HG02763 (cell line): ENCODE measurements at regions not wholly inside any gene's neighbourhood (a gene's known extent, or its start where the extent isn't known, plus 50 kb on each side); places are given as distances from the start of the nearest gene placed in this dataset.

Experiments
- ATAC-seq: cut with Tn5 transposase; IDR thresholded peaks from one replicate; pipeline ENCODE4 v1.9.1; 2021; ENCODE audit warnings: mild to moderate bottlenecking, moderate library complexity; ENCODE audit not compliant: unreplicated experiment

DNA sequence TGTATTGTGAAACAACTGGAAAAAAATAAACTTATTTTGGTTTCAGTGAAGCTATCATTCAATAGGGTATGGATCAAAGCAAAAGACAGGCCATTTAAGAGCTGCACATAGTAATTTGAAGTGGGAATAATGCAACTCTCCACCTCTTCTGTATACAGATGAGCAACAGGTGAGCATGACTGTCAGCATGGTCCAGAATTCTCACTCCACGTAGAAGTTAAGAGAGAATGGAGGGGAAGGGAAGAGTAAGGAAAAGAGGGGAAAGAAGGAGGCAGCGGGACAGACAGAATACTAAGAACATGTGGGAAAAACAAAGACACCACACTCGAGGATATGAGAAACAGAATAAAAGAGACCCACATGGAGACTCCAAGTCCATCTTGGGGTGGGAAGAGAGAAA lies 396.1 kb upstream of the GRIA1 start:
- no peak for ATAC-seq

DNA sequence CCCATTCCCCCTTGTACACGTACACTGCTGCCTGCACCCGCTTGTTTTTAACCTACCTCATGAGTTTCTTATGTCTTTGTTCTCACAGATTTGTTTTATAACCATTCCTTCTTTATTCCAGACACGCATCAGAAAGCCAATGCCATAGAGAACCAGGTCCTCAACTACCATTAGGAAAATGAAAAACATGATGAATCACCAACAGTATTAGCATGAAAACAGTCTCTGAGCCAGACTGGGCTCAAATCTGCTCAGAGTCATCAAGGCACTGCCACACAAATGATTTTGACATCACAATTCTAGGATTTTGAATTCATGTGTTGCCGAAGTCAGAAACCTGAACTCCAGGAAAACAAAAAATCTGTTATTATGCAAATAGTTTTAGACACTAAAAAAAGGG lies 394.1 kb upstream of the GRIA1 start:
- no peak for ATAC-seq

DNA sequence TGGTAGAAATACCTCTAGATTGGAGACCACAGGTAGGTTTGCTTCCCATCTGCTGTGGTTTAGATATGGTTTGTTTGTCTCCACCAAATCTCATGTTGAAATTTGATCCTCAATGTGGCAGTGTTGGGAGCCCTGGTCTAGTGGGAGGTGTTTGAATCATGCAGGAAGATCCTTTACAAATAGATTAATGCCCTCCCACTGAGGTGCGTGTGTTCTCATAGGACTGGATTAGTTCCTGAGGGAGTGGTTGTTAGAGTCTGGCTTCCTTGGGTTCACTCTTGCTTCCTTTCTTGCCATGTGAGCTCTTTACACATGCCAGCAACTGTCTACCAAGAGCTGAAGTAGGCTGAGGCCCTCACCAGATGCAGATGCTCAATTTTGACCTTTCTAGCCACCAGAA lies 391.1 kb upstream of the GRIA1 start:
- ATAC-seq = no peak

DNA sequence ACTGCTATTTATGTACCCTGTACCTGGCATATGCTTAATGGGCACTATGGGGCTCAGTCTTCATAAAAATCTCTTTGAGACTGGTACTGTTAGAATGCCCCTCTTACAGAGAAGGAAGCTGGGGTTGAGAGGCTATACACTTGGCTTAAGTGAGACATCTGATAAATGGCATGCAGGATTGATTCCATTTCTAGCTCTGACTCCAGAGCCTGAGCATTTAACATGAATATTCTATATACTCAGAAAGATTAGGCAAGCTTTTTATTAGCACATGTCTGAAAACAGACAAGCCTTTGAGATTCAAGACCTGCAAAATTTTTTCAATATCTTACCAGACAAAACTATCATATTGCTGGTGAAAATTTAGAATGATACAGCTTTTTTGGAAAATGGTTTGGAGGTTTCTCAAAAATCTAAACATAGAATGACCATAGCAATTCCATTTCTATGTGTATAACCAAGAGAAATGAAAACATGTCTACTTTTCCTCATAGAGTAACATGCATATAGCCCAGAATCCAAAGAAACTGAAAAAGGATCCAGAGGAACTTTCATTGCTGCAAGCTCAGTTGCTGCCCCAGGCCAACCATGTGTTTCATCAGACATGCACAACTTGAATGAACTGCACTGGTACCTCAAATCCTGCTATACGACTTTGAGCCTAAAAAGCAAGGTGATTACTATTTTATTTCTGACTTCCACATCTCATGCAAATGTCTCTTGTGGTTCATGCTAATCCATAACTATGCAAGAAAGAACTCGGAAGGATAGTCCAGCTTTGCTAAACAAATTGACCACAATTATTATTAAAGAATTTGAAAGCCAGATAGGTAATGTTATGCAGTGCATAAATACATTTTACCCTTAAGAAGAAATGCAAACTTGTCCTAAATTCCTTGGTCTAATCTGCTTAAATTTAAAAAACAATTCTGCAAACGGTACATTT lies 389.0 kb upstream of the GRIA1 start:
- no peak for ATAC-seq

DNA sequence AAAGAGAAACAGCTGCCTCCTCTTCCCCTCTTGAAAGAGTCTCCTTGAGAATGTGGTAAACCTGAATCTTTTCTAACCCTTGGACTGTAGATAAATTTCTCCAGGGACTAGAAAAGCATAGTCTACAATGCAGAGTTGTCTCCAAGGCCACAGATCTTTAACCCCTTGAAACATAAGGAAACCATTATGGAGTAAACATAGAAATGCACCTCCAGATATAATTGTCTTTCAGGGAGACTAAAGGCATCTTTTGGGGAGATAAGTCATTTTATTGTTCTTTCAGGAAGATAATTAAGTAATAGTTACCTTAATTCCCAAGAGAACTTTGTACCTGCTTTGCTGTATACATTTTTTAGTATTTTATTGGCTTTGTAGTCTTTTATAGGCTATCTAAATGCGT lies 373.6 kb upstream of the GRIA1 start:
- ATAC-seq = no peak

DNA sequence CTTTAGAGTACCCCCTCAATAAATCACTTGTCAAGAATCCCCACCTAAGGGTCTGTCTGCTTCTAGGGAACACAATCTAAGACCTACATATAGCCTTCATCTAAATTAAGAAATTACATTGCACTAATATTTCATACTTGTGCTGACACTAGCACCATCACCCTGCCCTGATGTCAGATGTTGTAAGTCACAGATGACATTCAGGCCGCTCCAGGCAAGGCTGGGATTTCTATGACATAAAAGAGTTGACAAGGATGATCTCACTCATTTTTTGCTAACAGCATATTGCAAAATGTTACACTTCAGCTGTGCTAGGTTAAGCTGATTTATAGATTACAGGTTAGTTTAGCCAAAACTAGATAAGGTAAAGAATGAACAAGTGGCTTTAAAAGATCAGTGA lies 372.5 kb upstream of the GRIA1 start:
- ATAC-seq = no peak

DNA sequence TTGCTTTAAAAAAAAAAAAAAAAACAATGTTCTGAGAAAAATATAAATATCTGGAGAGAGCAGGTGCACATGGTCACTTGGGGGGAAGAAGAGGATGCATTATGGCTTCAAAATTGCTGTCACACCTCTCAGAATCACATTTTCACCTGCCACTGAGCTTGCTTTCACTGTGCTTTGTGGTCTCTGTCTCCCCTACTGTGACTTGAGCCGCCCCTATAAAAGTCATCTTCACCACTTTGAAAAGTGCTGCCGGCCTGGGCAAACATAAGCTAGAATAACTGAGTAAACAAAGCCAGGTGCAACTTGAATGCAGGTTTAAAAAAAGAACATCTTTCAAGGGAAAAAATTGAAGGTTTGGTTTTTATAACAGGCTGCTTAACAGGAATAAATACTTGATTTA lies 368.1 kb upstream of the GRIA1 start:
- ATAC-seq = no peak

DNA sequence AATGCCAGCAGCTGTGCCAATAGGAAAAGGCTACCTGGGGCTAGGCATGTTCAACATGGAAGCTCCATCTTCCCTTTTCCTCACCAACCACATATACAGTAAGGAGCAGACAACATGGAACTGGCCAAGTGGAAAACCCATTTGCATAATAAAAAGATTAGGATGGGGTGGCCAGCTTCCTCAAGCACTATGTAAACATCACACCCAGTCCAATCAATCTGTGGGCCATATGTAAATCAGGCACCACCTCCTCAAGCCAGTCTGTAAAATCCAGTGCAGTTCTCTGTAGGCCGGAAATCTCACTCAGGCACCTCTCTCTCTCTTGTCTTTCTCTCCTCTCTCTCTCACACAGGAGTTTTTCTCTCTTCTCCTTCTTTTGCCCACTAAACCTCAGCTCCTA lies 360.2 kb upstream of the GRIA1 start:
- no peak for ATAC-seq

DNA sequence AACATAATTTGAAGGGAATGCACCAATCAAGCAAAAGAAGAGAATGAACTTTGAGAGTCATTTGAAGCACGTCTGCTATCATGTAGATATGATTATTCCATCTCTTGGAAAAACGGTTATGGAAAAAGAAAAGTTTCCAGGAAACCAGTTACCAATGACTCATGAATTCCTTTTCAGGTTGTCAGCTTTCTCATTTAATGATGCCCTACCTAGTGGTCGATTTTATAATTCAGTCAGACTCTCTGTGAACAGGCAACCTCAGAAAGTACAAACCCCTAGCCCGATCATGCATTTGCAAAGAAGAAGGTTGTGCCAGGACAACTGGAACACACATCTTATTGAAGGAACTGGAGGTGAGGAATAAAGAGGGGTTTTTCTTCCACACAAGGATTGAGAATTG lies 355.1 kb upstream of the GRIA1 start:
- ATAC-seq = no peak

DNA sequence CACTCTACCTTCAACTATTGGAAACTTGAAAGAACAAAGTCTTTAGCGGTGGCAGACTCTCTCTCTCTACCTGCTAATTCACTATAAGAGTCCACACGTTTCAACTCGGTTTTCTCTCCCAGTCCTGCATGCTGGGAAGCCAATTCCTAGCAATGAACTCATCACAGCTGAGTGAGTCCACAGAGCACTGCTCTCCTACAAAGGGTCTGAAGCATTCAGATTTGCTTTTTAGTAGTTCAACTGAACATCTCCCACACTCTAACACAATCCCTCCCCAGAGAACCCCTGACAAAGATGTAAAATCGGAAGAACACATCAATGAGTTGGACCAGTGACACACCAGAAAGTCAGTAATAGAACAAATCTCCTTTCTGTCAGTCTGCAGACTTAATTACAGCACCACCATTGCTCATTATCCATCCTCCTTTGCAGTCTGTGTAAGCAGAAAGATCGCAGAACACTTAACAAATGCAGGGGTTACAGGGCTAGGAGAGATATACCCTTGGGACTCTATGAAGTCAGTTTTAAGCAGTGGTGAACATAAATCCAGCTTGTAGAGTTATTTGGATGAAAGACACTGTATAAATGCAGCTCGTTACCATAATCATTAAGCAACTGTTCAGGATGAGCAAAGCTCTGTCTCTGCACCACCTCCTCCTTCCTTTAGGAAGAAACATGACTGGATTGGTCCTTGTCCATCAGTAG lies 353.4 kb upstream of the GRIA1 start:
- ATAC-seq = no peak

DNA sequence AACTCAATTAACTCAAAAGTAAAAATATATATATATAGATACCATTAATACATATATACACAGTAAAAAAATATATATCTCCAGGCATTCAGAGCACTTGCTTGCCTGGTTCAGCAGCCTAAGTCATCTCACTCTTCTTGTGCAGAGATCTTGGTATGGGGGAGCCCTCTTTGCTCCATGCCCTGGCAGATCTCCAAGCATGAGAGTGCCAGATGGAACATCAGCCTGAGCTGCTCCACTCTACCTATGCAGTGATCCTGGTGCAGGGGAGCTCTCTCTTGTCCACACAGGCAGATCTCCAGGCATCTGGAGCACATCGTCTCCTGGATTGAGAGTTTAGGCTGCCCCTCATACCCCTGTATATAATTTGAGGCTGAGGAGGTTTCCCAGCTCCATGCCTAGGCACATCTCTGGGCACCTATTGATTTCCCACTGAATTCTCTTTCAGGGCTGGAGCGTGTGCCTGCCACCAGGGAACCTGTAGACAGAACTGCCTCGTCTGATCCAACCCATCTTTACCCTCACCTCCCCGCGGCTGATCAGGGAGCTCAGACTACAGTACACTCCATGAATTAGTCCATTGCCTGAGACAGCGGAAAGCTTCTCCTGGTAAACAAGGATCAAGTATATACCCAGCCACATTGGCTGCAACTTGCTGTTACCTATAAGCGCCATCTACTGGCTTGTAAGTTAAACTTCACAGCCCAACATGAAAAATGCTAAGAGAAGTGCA lies 342.4 kb upstream of the GRIA1 start:
- peak; percentile 75 for ATAC-seq

DNA sequence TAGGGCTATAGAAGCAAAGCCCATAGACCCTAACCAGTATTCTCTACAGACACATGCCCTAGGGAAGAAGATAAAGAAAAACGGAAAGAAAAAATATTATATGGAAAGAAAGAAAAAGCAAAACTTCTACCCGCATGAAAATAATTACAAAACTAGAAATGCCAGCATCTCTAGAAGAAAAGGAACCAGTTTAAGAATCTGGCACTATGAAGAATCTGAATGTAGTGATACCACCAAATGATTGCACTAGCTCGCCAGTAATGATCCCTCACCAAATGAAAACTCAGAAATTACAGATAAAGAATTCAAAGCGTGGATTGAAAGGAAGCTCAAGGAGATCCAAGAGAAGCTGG lies 341.9 kb upstream of the GRIA1 start:
- ATAC-seq = no peak

DNA sequence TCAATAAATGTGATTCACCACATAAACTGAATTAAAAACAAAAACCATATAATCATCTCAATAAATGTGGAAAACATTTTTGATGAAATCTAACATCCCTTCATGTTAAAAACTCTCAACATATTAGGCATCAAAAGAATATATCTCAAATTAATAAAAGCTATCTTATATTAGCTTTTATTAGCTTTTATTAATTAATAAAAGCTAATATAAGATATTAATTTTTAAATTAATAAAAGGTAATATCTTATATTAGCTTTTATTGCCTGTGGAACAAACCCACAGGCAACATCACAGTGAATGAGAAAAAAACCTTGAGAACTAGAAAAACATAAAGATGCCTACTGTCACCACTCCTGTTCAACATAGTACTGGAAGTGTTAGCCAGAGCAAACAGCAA lies 338.9 kb upstream of the GRIA1 start:
- no peak for ATAC-seq

DNA sequence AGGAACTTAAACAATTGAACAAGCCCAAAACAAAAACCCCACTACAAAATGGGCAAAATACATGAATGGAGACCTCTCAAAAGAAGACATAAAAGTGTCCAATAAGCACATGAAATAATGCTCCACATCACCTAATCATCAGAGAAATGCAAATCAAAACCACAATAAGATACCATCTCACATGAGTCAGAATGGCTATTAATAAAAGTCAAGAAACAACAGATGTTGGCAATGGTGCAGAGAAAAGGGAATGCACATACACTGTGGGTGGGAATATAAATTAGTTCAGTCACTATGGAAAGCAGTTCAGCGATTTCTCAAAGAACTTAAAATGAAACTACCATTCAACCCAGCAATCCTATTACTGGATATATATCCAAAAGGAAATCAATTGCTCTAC lies 337.4 kb upstream of the GRIA1 start:
- no peak for ATAC-seq

DNA sequence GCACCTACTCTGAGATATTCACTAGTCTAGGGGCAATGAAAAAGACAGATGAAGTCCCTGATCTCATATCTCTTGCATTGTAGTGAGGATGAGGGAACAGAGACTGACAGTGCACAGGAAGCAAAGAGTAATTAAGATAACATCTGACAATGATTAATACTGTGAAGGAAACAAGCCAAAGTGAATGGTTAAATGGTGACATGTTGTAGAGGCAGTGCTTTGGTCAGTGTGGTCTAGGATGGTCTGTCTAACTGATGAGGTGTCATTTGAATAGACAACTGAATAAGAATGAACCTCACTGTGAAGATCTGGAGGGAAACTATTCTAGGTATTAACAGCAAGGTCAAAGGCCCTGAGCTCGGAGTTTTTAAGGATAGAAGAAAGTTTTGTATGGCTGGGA lies 333.3 kb upstream of the GRIA1 start:
- no peak for ATAC-seq

DNA sequence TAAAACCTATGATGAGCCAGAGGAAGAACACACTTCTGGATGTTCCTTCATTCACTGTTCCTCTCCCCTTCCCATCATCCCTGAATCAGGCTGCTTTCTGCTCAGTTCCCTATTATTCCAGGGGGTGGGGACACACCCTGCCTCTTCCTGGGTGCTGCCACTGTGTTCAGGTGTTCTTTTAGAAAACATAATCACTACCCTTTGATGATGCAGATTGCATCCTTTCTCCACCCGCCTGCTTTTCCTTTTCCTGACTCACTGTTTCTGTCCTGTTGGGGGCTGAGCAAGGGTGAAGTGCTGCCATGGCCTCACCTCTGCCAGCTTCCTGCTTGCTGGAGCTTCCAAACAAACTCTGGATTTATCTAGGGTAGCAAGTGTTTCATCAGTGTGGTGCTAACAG lies 331.9 kb upstream of the GRIA1 start:
- no peak for ATAC-seq

DNA sequence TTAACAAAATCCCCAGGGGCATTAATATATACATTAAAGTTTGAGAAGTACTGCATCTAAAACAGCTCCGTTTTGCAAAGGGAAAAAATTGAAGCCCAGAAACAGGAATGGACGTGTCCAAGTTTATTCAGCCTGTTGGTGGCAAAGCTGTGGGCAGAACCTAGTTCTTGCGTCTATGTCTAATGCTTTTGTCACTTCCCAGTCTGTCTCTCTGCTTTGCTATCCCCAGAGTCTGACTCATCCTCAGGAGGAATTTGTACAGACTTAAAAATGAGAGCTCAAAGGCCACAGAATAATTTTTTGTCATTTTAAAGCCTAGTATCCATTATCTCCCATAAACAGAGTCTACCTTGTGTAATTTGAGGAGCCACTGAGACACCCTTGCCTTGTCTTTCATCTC lies 330.9 kb upstream of the GRIA1 start:
- no peak for ATAC-seq

DNA sequence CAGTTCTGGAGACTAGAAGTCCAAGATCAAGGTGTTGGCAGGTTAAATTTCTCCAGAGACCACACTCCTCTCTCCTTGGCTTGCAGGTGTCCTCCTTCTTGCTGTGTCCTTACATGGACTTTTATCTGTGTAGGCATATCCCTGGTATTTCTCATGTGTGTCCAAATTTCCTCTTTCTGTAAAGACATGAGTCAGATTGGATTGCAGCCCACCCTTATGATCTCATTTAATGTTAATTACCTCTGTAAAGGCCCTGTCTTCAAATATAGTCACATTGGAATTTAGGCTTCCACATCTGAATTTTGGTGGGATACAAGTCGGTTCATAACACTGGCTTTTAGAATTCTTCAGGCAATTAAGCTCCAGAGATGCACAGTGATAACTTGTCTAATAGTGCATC lies 322.2 kb upstream of the GRIA1 start:
- no peak for ATAC-seq

DNA sequence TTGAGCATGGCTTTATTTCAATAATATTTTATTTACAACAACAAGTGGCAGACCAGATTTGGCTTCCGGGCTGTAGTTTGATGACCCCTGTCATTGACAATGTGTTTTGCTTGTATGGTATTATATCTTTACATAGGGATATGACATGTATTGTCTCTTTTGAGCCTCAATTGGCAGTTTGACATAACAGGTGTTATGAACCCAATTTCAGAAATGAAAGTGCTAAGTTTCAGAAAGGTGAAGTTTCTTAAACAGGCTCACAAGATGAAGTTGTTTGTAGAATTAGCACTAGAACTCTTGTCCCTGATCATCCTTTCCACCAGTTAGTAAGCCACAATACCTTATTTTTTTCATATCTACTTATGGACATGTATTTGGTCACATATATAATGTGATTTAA lies 303.0 kb upstream of the GRIA1 start:
- no peak for ATAC-seq

DNA sequence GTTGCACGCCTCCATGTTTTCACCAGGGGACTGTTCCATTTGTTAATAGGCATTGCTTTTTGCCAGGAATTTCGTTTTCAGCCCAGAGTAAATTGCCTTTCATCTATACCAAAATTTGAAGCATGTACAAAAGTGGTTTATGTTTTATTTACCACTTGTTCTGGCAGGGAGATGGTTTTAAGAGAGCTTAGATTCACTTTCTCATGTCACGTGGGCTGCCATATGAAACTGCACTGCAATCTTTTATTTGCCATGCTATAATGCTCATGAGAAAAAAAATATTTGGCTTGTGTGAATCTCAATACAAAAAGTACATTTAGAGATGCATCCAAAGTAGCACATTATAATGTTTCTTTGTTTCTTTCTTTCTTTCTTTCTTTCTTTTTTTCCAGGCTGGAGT lies 284.1 kb upstream of the GRIA1 start:
- ATAC-seq = no peak

DNA sequence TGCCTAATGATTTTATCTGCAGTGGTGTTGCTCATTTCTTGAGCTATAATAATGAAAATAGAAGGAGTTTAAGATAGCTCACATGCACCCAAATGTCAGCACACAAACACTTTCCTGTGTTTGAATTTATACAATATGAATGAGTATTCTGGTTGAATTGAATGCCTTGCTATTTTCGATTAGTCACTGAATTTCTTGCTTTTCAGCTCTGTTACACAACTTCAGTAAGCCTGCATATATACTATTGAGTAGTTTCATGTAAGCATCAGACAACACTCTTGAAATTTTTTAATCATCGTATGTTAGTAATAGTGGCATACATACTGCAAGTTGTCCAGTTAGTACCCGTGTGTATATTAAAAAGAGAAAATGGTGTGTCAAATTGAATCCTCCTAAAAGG lies 281.5 kb upstream of the GRIA1 start:
- ATAC-seq = no peak

DNA sequence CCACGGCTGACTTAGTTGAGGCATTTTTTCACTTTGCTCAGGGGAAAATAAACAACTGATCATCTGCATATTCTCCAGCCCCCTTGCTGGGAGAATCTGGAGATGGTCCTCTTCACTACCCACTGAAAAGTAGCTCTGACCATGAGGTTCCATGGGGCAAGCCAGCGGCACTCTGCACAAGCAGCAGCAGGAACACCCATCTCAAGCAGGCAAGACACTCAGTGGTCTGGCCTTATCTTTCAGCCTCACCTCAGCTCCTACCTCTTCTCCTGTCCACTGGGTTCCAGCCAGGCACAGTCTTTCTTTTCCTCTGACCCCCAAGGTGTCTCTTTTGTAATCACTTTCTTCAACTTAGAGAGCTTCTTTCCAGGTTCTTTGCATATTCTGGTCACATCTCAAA lies 280.8 kb upstream of the GRIA1 start:
- no peak for ATAC-seq
